Muscle of leg (tissue), 3 donors: ENCODE measurements at regions not wholly inside any gene's neighbourhood (a gene's known extent, or its start where the extent isn't known, plus 50 kb on each side); places are given as distances from the start of the nearest gene placed in this dataset.
A peak's percentile ranks its signal among the peaks of the same experiment; 100 is the strongest.
"Not testable (repeated sequence)": the region's sequence is repeated elsewhere in the genome, so short reads cannot be mapped to it uniquely, and the experiment has no call there.

Experiments used
- DNase-seq: peaks from one replicate; pipeline ENCODE4 v3.0.0; 2013
- H3K27ac ChIP-seq: one replicate; pipeline ENCODE4 v1.5.1; 2013; ENCODE audit warnings: mild to moderate bottlenecking, low read length, control low read depth
- H3K27me3 ChIP-seq: one replicate; pipeline ENCODE4 v1.6.1; 2013; ENCODE audit warnings: low read length; ENCODE audit not compliant: control insufficient read depth, insufficient read depth
- H3K36me3 ChIP-seq: one replicate; pipeline ENCODE4 v1.6.1; 2013; ENCODE audit warnings: low read length; ENCODE audit not compliant: control insufficient read depth, insufficient read depth
- H3K4me1 ChIP-seq: one replicate; pipeline ENCODE4 v1.6.1; 2013; ENCODE audit warnings: low read length; ENCODE audit not compliant: control insufficient read depth, insufficient read depth
- H3K4me3 ChIP-seq: one replicate; pipeline ENCODE4 v1.5.1; 2013; ENCODE audit warnings: low read length, control low read depth
- H3K9me3 ChIP-seq: replicated peaks from 2 replicates; pipeline ENCODE4 v1.6.1; 2013; ENCODE audit warnings: low read depth, low read length; ENCODE audit not compliant: control insufficient read depth
- WGBS: methylation state at CpG from one replicate; pipeline ENCODE4 v1.1.5; 2013; ENCODE audit warnings: missing lambda C conversion rate; ENCODE audit not compliant: insufficient coverage; 5-methylcytosine and 5-hydroxymethylcytosine counted together

DNA sequence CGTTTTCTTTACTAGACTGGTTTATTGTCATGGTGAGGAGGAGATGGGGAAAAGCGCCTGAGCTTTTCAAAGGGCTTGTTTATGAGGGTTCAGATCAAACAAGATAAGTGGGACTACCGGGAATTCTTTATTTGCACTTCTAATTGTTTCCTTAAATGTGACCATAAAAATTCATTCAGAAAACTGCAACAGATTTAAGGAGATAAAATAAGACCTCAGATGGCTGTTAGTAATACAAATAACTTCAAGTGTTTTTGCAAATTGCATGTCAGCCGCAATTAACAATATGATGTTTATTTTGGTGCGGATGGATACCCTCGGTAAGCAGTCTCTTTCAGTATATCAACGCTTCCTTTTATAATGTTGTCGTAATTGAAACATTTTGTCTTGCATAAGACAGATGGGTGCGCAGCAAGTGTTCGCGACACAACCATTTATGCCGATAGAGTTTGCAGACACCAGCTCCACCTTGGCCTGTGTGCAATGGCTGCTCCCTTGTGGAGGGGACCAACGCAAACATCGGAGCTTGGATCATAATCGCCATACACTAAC is 151.0 kb downstream of the C4orf33 start:
- H3K27me3 ChIP-seq, result no peaks in the 10 kb centered on the region
- 47% methylated on average over 8 of the region's 15 CpGs for WGBS
- no peaks in the 10 kb centered on the region for H3K9me3 ChIP-seq
- H3K4me1 ChIP-seq, result no peaks in the 10 kb centered on the region
- H3K4me3 ChIP-seq, result no peak overlapping the region
- H3K36me3 ChIP-seq, result no peaks in the 10 kb centered on the region
- H3K27ac ChIP-seq, result no peak overlapping the region
- DNase-seq, result no peak

DNA sequence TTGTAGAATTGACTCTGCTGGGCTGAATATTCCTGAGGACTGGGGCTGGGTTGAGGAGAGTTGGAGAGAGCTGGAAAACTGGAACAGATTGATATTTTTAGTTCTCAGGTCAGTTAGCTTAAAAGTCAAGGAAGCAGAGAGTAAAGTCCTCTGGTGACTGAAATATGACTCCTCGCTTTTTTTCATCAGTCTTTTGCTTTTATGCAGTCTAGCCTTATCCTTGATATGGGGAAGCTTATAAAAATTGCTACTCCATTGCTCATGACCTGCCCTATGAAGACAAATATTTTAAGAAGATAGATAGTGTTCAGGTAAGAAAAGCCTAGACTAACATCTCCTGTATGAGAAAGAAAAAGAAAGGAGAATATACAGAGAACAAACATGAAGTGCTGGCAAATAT is 152.7 kb downstream of the C4orf33 start:
- no peak overlapping the region for H3K4me3 ChIP-seq
- no CpG with 5 or more reads among the region's 1 CpG for WGBS

DNA sequence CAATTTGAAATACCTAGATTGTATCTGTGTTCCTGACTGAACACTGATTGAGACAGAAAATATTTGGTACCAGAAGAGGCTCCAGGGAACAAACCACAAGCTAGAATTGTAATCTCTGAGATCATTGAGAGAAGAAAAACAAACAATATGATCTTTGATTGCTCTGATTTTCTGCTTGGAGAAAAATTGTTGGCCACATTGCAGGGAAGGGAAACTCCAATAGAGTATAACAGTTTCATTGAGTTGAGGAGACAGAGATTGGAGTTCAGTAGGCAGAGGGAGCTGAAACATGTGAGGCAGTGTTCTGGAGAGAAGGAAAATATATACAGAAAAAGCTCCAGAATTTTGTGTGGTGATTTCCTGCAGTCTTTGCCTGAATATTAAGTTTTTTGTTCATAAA is 158.2 kb downstream of the C4orf33 start:
- Histone ChIP-seq H3K36me3 (no peaks in the 10 kb centered on the region), H3K27ac (no peak overlapping the region)
- no peak for DNase-seq

More for the DNA sequence above, 152.7 kb downstream of the C4orf33 start:
- Histone ChIP-seq H3K4me1 (no peaks in the 10 kb centered on the region), H3K27me3 (no peaks in the 10 kb centered on the region), H3K36me3 (no peaks in the 10 kb centered on the region), H3K9me3 (no peaks in the 10 kb centered on the region), H3K27ac (no peak overlapping the region)
- DNase-seq, result peak; percentile 7

DNA sequence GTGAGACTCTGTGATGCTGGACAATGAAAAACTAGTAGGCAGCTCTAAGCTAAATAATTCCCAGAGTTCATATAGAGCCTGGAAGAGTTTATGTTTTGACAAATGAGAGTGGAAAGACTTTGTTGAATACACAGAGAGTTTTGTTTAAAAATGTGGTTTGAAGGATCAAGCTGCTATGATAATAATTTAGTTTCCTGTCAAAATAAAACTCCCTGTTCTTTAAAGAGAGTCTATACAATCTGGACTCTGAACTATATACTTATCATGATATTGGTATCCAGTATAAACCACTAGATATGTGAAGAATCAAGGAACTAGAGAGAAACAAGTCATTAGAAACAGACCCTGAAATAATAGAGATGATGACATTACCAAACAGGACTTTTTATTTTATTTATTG is 158.6 kb downstream of the C4orf33 start:
- H3K27me3 ChIP-seq, result no peaks in the 10 kb centered on the region
- DNase-seq, result no peak
- H3K36me3 ChIP-seq, result no peaks in the 10 kb centered on the region
- no peak overlapping the region for H3K27ac ChIP-seq
- H3K4me3 ChIP-seq, result no peak overlapping the region
- no peaks in the 10 kb centered on the region for H3K4me1 ChIP-seq
- H3K9me3 ChIP-seq, result no peaks in the 10 kb centered on the region

More for the DNA sequence above, 158.2 kb downstream of the C4orf33 start:
- Histone ChIP-seq H3K27me3 (no peaks in the 10 kb centered on the region), H3K4me3 (no peak overlapping the region), H3K4me1 (no peaks in the 10 kb centered on the region), H3K9me3 (no peaks in the 10 kb centered on the region)

DNA sequence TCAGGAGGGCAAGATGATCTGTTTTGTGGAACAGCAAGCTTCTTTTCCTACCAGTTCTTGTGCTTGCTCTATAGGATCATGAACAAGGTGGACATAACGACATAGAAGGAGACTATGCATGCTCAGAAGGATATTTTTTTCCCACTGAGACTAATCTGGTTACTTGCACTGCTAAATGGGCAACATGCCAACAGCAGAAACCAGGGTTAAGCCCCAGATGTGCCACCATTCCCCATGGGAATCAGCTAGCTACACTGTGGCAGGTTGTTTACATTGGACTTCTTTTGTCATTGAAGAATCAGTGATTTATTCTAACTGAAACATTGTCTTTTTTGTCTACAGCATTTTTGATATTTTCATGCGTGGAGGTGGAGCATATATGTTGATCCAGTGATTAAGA is 165.6 kb downstream of the C4orf33 start:
- Histone ChIP-seq H3K4me3 (no peak overlapping the region), H3K4me1 (no peaks in the 10 kb centered on the region), H3K9me3 (no peaks in the 10 kb centered on the region), H3K27me3 (no peaks in the 10 kb centered on the region), H3K27ac (no peak overlapping the region), H3K36me3 (no peaks in the 10 kb centered on the region)
- WGBS, result 100% methylated on average over 1 of the region's 2 CpGs
- no peak for DNase-seq

DNA sequence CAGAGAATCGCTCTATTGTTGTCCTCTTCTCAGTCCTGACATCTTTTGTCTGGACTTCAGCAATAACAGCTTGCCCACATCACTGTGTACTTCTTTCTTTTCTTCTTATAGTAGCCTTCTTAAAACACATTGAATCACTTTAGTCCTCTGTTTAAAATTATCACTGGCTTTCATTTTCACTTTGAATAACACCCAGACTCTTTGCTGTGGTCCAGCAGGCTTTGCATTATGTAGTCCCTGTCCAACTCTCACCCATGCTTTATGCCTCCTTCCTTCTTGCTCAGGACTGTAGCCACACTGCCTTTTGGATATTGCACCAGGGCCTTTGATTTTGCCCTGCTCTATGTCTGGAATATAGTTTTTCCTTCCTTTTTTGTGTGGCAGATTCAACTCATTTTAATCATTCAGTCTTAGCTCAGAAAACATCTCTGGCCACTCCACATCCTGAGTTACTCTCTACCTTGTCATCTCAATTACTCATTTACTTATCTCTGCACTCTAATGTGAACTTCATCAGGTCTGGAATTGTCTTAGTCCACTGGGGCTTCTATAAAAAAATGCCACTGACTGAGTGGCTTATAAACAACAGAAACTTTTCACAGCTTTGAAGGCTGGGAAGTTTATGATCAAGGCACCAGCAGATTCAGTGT is 168.2 kb downstream of the C4orf33 start:
- Histone ChIP-seq H3K4me1 (no peaks in the 10 kb centered on the region), H3K27me3 (no peaks in the 10 kb centered on the region), H3K36me3 (no peaks in the 10 kb centered on the region), H3K27ac (no peak overlapping the region), H3K9me3 (no peaks in the 10 kb centered on the region), H3K4me3 (no peak overlapping the region)
- no peak for DNase-seq
- WGBS, result no CpG with 5 or more reads among the region's 1 CpG

DNA sequence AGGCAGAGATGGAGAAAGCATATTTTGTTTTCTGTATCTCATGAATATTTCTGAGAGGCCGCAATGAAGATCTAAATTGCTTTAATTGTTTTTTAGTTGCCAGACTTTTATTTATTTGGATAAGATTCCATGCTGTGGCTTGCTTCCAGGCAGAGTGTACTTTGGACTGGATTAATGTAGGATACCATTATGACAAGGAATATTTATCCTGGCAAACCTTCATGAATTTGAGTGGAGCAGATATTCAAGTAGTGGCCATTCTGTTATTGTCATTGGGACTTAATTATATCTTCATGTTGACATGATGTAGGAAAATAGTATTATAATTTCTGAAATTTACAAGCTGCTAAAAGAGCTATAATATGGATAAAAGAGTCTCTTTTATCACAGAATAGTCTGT is 182.9 kb downstream of the C4orf33 start:
- H3K27ac ChIP-seq, result no peak overlapping the region
- H3K27me3 ChIP-seq, result no peaks in the 10 kb centered on the region
- H3K4me3 ChIP-seq, result no peak overlapping the region
- H3K36me3 ChIP-seq, result no peaks in the 10 kb centered on the region
- 75% methylated on average over 1 of the region's 1 CpG for WGBS
- DNase-seq, result no peak
- H3K9me3 ChIP-seq, result no peaks in the 10 kb centered on the region
- H3K4me1 ChIP-seq, result no peaks in the 10 kb centered on the region

DNA sequence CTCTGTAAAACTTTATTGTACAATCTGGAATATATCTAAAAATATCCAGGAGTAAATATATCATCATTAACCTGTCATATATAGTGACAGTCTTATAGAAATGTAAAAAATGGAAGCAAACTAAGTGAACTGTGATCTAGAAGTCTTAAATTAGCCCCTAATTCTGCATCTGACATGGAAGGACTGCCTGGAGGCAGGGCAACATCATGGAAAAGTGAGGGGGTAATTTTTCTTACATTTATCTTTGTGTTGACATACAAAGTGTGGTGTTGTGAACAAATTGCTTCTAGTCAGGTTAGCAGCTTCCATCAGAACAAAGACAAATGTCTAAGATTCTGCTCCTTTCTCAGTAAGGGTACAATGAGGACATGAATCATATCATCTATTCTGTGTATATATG is 186.3 kb downstream of the C4orf33 start:
- no peak overlapping the region for H3K27ac ChIP-seq

DNA sequence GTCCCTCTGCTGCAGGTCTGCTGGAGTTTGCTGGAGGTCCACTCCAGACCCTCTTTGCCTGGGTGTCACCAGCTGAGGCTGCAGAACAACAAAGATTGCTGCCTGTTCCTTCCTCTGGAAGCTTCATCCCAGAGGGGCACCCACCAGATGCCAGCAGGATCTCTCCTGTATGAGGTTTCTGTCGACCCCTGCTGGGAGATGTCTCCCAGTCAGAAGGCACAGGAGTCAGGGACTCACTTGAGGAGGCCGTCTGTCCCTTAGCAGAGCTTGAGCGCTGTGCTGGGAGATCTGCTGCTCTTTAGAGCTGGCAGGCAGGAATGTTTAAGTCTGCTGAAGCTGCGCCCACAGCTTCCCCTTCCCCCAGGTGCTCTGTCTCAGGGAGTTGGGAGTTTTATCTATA is 196.2 kb downstream of the C4orf33 start:
- not testable (repeated sequence) for H3K4me1 ChIP-seq, H3K27me3 ChIP-seq, H3K9me3 ChIP-seq, H3K27ac ChIP-seq, DNase-seq, H3K4me3 ChIP-seq, H3K36me3 ChIP-seq
- 66% methylated on average over 3 of the region's 4 CpGs for WGBS

More for the DNA sequence above, 186.3 kb downstream of the C4orf33 start:
- H3K27me3 ChIP-seq, result no peaks in the 10 kb centered on the region
- H3K4me1 ChIP-seq, result no peaks in the 10 kb centered on the region
- H3K36me3 ChIP-seq, result no peaks in the 10 kb centered on the region
- no peak for DNase-seq
- H3K4me3 ChIP-seq, result no peak overlapping the region
- H3K9me3 ChIP-seq, result no peaks in the 10 kb centered on the region

DNA sequence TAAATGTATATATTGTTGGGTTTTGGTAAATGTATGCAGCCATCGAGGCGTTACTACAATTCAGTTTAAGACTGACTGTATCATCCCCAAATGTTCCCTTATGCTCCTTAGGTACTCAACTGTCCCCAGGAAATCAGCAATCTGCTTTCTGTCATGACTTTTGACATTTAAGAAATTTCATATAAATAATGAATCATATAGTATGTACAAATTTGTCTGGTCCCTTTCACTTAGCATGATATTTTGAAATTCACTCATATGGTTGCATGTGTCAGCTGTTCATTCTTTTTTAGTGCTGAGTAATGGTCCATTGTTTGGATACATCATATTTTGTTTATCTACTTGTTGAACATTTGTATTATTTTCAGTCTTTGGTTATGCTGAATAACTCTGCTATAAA is 218.8 kb downstream of the C4orf33 start:
- H3K36me3 ChIP-seq, result no peaks in the 10 kb centered on the region
- no peak overlapping the region for H3K27ac ChIP-seq
- H3K9me3 ChIP-seq, result no peaks in the 10 kb centered on the region
- no CpG with 5 or more reads among the region's 2 CpGs for WGBS
- no peak overlapping the region for H3K4me3 ChIP-seq
- no peak for DNase-seq
- H3K4me1 ChIP-seq, result no peaks in the 10 kb centered on the region
- H3K27me3 ChIP-seq, result no peaks in the 10 kb centered on the region

DNA sequence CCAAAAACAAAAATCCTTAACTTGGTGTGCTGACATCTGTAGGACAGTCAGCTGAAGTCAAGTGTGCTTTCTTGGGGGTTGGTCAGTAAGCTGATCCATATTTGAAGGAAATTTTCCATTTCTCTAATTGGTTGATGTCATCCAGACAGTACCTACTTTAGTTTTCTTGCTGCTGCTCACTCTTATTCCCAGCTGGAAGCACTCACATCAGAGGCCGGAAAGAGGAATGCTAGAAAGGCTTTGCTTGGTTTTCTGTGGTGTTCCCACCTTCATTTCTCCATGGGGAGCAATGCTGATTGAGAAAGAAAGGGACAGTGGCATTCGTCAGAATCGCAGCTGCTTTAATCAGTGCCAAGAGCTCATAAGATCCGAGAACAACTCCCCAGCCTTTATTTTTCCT is 227.0 kb downstream of the C4orf33 start:
- DNase-seq, result peak; percentile 68
- Histone ChIP-seq H3K9me3 (no peaks in the 10 kb centered on the region), H3K27ac (no peak overlapping the region), H3K27me3 (no peaks in the 10 kb centered on the region), H3K4me3 (no peak overlapping the region), H3K36me3 (no peaks in the 10 kb centered on the region), H3K4me1 (peaks cover 9% of the 10 kb centered on the region)
- no CpG with 5 or more reads among the region's 4 CpGs for WGBS
